ENCODE measurements at regions not wholly inside any gene's neighbourhood (a gene's known extent, or its start where the extent isn't known, plus 50 kb on each side); places are given as distances from the start of the nearest gene placed in this dataset.

- TF ChIP-seq CTCF (IDR thresholded peaks at IDR 0.05): no peak
- TF ChIP-seq POLR2A (IDR thresholded peaks at IDR 0.05): no peak
Measured at GRCh38 chr4:1503583-1504471, 97.6 kb upstream of the NKX1-1 start.

Measured in testis (tissue), 2 donors.